PC-9 (cell line): ENCODE measurements at regions not wholly inside any gene's neighbourhood (a gene's known extent, or its start where the extent isn't known, plus 50 kb on each side); places are given as distances from the start of the nearest gene placed in this dataset.

ENCODE experiments used
- BruUV-seq: library from RNA; stranded (reverse); fragments of 400-500 nt; replicated peaks from 2 replicates; lab custom pipeline; 2021; lab: Mats Ljungman, UMichigan
- CTCF ChIA-PET: fragments of 300-600 bp; sonication (Branson Sonifier 250); formaldehyde crosslinking; loops from one replicate; lab custom pipeline; 2022; ENCODE audit warnings: antibody characterized with exemption; lab: Charles Lee
- POLR2A ChIA-PET: fragments of 300-600 bp; sonication (Branson Sonifier 250); formaldehyde crosslinking; loops from one replicate; lab custom pipeline; 2022; ENCODE audit warnings: antibody characterized with exemption; ENCODE audit not compliant: unreplicated experiment; lab: Charles Lee
- DNase-seq, 2 experiments: peaks; one replicate each; pipeline versions ENCODE4 v3.0.0 to v3.0.0-alpha.2; 2015 to 2022; ENCODE audit warnings: mixed read lengths in 1 of 2
- H2AFZ ChIP-seq: fragments of 200-600 bp; sonication (generic); 2 replicates; pipeline ENCODE4 v1.8.1; 2017; ENCODE audit warnings: antibody characterized with exemption
- H3F3A ChIP-seq: fragments of 200-600 bp; sonication (generic); 2 replicates; pipeline ENCODE4 v1.8.1; 2017; ENCODE audit warnings: antibody characterized with exemption, mild to moderate bottlenecking, low read depth; ENCODE audit not compliant: insufficient read depth
- H3K27ac ChIP-seq: fragments of 200-600 bp; sonication (generic); 2 replicates; pipeline ENCODE4 v1.6.1; 2016; ENCODE audit warnings: mixed run types
- H3K27me3 ChIP-seq: fragments of 200-600 bp; sonication (generic); 2 replicates; pipeline ENCODE4 v1.6.1; 2016; ENCODE audit warnings: low read depth, mixed run types; ENCODE audit not compliant: insufficient read depth
- H3K36me3 ChIP-seq: fragments of 200-600 bp; sonication (generic); 2 replicates; pipeline ENCODE4 v1.6.1; 2016; ENCODE audit warnings: low read depth, mixed run types
- H3K4me1 ChIP-seq: fragments of 200-600 bp; sonication (generic); replicated peaks from 2 replicates; pipeline ENCODE4 v1.6.1; 2016; ENCODE audit warnings: mixed run types; ENCODE audit not compliant: insufficient read depth
- H3K4me2 ChIP-seq: fragments of 200-600 bp; sonication (generic); 2 replicates; pipeline ENCODE4 v1.6.1; 2017; ENCODE audit warnings: mixed run types
- H3K4me3 ChIP-seq: fragments of 200-600 bp; sonication (generic); 2 replicates; pipeline ENCODE4 v1.6.1; 2016; ENCODE audit warnings: mixed run types
- H3K79me2 ChIP-seq: fragments of 200-600 bp; sonication (generic); 2 replicates; pipeline ENCODE4 v1.6.1; 2017; ENCODE audit warnings: low read depth, mixed run types
- H3K9me2 ChIP-seq: fragments of 200-600 bp; sonication (generic); 2 replicates; pipeline ENCODE4 v1.8.1; 2017; ENCODE audit warnings: mild to moderate bottlenecking; ENCODE audit not compliant: insufficient read depth
- H3K9me3 ChIP-seq: fragments of 200-600 bp; sonication (generic); 2 replicates; pipeline ENCODE4 v1.8.1; 2016; ENCODE audit warnings: low read depth; ENCODE audit not compliant: insufficient read depth
- H4K20me1 ChIP-seq: fragments of 200-600 bp; sonication (generic); 2 replicates; pipeline ENCODE4 v1.8.1; 2017; ENCODE audit not compliant: insufficient read depth
- CTCF ChIP-seq: fragments of 200-600 bp; sonication (generic); conservative IDR thresholded peaks from 2 replicates; pipeline ENCODE4 v1.6.1; 2017; ENCODE audit warnings: mixed run types, antibody characterized with exemption, mild to moderate bottlenecking, moderate library complexity
- EZH2 ChIP-seq: fragments of 200-600 bp; sonication (generic); IDR thresholded peaks from 2 replicates; pipeline ENCODE4 v1.8.0; 2017; ENCODE audit warnings: antibody characterized with exemption, low read depth
- intact Hi-C: fragments of 100-400 bp; cut with micrococcal nuclease; formaldehyde crosslinking; loops from one replicate; pipeline ENCODE4 v1.10.0; 2022; ENCODE audit not compliant: unreplicated experiment

GRCh38 chr3:46768061-46768460 lies 50.4 kb upstream of the PRSS50 start:
- no peak for TF ChIP-seq CTCF
- no peak for TF ChIP-seq EZH2
- Histone ChIP-seq H3K9me2 (no peaks in the 10 kb centered on the region), H3K4me2 (no peak overlapping the region), H2AFZ (no peak overlapping the region), H3K79me2 (no peaks in the 10 kb centered on the region), H4K20me1 (no peaks in the 10 kb centered on the region), H3K4me1 (no peaks in the 10 kb centered on the region), H3K27me3 (no peaks in the 10 kb centered on the region), H3F3A (no peaks in the 10 kb centered on the region), H3K36me3 (no peaks in the 10 kb centered on the region), H3K27ac (no peak overlapping the region), H3K4me3 (no peak overlapping the region), H3K9me3 (peaks cover 3% of the 10 kb centered on the region; the same call in 1 of the 2 replicates)
- ChIA-PET CTCF (no interaction called here), POLR2A (no interaction called here)
- no TSS peak for BruUV-seq
- intact Hi-C loops: no loop called here
- no peak for DNase-seq
